Psoas muscle (tissue), 7 donors: ENCODE measurements at regions not wholly inside any gene's neighbourhood (a gene's known extent, or its start where the extent isn't known, plus 50 kb on each side); places are given as distances from the start of the nearest gene placed in this dataset.

Experiments used
- ATAC-seq, 4 donors: fragments of 200-7000 bp; cut with Tn5 transposase; one replicate each; pipeline ENCODE4 v1.9.1; 2020; ENCODE audit warnings: moderate library complexity in 3 of 4, mild to moderate bottlenecking in 2 of 4
- DNase-seq, 2 donors: peaks; one replicate each; pipeline ENCODE4 v3.0.0-alpha.2; 2020
- H3K27ac ChIP-seq: fragments of 200-600 bp; one replicate; pipeline ENCODE4 v1.8.0; 2022
- H3K27me3 ChIP-seq, 3 donors: fragments of 200-600 bp in 1 of 3; one replicate each; pipeline versions ENCODE4 v1.6.1 to v1.8.0; 2013 to 2022; ENCODE audit warnings: low read length in 2 of 3, mild to moderate bottlenecking in 2 of 3, moderate library complexity in 1 of 3; ENCODE audit not compliant: insufficient read depth in 3 of 3
- H3K36me3 ChIP-seq, 2 donors: fragments of 200-600 bp in 1 of 2; one replicate each; pipeline versions ENCODE4 v1.6.1 to v1.8.0; 2013 to 2022; ENCODE audit warnings: low read depth in 1 of 2, mild to moderate bottlenecking in 1 of 2, moderate library complexity in 1 of 2; ENCODE audit not compliant: insufficient read depth in 1 of 2
- H3K4me1 ChIP-seq: fragments of 200-600 bp; one replicate; pipeline ENCODE4 v1.8.0; 2022
- H3K4me3 ChIP-seq: fragments of 200-600 bp; one replicate; pipeline ENCODE4 v1.8.0; 2022; ENCODE audit warnings: mild to moderate bottlenecking
- H3K9me3 ChIP-seq: fragments of 200-600 bp; one replicate; pipeline ENCODE4 v1.8.0; 2022
- WGBS, 3 donors: extraction: QIAGEN DNeasy Blood & Tissue Kit; methylation state at CpG; one replicate each; pipeline versions ENCODE4 v1.1.6 to v1.1.7; 2013; 5-methylcytosine and 5-hydroxymethylcytosine counted together
- intact Hi-C, 2 donors: fragments of 100-400 bp; cut with DNase I; formaldehyde crosslinking; loops; one replicate each; pipeline versions ENCODE4 v1.11.0 to v1.14.2; 2022
- TF ChIP-seq, protein P1 (sequence below): fragments of 200-600 bp; IDR thresholded peaks from one replicate; pipeline ENCODE4 v1.8.0; 2022; ENCODE audit warnings: antibody characterized with exemption
- donor health status: healthy with polysubstance abuse.
- donor health status: DM: no; HTN: no; CAD: no; lungs with moderate emphysema.
- donor health status: Bipolar disorder and iron deficiency.
- donor health status: healthy.
- donor health status: DM: yes; HTN: yes; CAD: no.
- donor health status: DM: no; HTN: no; CAD: no.
- donor health status: DM: yes; HTN: yes; CAD: no.

GRCh38 chr6:97654674-97655073, 371.7 kb upstream of the MMS22L start:
- H3K9me3 ChIP-seq, result no peaks in the 10 kb centered on the region
- no peaks in the 10 kb centered on the region for H3K27me3 ChIP-seq
- 90% methylated on average over 3 of the region's 3 CpGs for WGBS, 3 donors
- intact Hi-C loops, result no loop called here
- H3K4me3 ChIP-seq, result no peak overlapping the region
- TF ChIP-seq, protein P1, sequence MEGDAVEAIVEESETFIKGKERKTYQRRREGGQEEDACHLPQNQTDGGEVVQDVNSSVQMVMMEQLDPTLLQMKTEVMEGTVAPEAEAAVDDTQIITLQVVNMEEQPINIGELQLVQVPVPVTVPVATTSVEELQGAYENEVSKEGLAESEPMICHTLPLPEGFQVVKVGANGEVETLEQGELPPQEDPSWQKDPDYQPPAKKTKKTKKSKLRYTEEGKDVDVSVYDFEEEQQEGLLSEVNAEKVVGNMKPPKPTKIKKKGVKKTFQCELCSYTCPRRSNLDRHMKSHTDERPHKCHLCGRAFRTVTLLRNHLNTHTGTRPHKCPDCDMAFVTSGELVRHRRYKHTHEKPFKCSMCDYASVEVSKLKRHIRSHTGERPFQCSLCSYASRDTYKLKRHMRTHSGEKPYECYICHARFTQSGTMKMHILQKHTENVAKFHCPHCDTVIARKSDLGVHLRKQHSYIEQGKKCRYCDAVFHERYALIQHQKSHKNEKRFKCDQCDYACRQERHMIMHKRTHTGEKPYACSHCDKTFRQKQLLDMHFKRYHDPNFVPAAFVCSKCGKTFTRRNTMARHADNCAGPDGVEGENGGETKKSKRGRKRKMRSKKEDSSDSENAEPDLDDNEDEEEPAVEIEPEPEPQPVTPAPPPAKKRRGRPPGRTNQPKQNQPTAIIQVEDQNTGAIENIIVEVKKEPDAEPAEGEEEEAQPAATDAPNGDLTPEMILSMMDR, result no peak
- DNase-seq (no peak), ATAC-seq (no peak)
- H3K27ac ChIP-seq, result no peak overlapping the region
- H3K36me3 ChIP-seq, result no peaks in the 10 kb centered on the region
- H3K4me1 ChIP-seq, result no peaks in the 10 kb centered on the region

DNA sequence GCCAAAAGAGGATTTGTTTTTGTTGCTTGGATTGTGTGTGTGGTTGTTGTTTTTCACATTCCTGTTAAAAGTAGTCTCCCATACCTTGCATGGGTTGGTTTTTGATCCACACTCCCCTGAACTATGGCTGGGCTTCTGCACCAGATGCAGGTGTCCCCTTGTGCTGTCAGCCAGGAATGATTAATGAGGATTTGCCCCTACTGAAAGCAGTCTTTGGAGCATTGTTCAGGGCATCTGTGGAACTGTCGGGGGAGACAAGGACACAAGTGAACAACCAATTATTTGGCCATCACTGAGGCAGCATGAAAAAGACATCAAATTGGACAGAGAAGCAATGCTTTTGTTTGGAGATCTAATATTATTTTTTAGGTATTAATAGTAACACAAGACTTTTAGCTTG, 373.2 kb upstream of the MMS22L start:
- no peak for DNase-seq
- H3K4me3 ChIP-seq, result no peak overlapping the region
- no peak for ATAC-seq
- H3K27me3 ChIP-seq, result no peaks in the 10 kb centered on the region
- H3K36me3 ChIP-seq, result no peaks in the 10 kb centered on the region
- 48 to 63% (median 53%) methylated on average over 1 of the region's 1 CpG for WGBS, 3 donors
- no peak overlapping the region for H3K27ac ChIP-seq
- H3K9me3 ChIP-seq, result no peaks in the 10 kb centered on the region
- intact Hi-C loops, result no loop called here
- no peaks in the 10 kb centered on the region for H3K4me1 ChIP-seq
- TF ChIP-seq, protein P1, result no peak

GRCh38 chr6:97656706-97657350, 373.8 kb upstream of the MMS22L start:
- Histone ChIP-seq H3K36me3 (no peaks in the 10 kb centered on the region), H3K4me1 (no peaks in the 10 kb centered on the region), H3K27ac (no peak overlapping the region), H3K27me3 (no peaks in the 10 kb centered on the region), H3K9me3 (no peaks in the 10 kb centered on the region), H3K4me3 (no peak overlapping the region)
- ATAC-seq (no peak), DNase-seq (no peak)
- TF ChIP-seq, protein P1, result no peak
- 63 to 67% (median 66%) methylated on average over 8 of the region's 8 CpGs for WGBS, 3 donors
- intact Hi-C loops, result no loop called here

DNA sequence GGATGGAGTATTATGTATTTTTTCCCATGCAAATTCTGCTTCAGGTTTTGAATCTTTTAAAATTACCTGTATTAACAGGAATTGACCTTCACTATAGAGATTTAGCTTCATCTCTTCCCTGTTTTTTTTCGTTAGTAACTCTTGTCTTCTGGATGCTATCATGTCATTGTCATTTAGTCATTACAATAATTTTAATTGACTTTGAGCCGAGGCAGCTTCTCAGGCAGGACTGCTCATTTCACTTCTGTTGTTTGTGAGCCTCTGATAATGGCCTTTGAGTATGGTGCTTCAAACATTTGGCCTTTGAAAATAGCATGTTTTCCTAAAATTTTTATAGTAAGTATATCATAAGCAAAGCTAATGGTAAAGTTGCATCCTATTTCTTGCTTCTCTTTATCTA, 375.1 kb upstream of the MMS22L start:
- no peak overlapping the region for H3K27ac ChIP-seq
- no peaks in the 10 kb centered on the region for H3K27me3 ChIP-seq
- intact Hi-C loops, result no loop called here
- ATAC-seq (no peak), DNase-seq (no peak)
- H3K9me3 ChIP-seq, result no peaks in the 10 kb centered on the region
- no peaks in the 10 kb centered on the region for H3K4me1 ChIP-seq
- 36 to 75% (median 68%) methylated on average over 2 of the region's 2 CpGs for WGBS, 3 donors
- TF ChIP-seq, protein P1, result no peak
- no peak overlapping the region for H3K4me3 ChIP-seq
- H3K36me3 ChIP-seq, result no peaks in the 10 kb centered on the region

- DNase-seq, result no peak
- no peaks in the 10 kb centered on the region for H3K4me1 ChIP-seq
- H3K4me3 ChIP-seq, result no peak overlapping the region
- no peak for ATAC-seq
- TF ChIP-seq, protein P1, result no peak
- intact Hi-C loops, result no loop called here
- H3K27ac ChIP-seq, result no peak overlapping the region
- no peaks in the 10 kb centered on the region for H3K36me3 ChIP-seq
- H3K27me3 ChIP-seq, result no peaks in the 10 kb centered on the region
- H3K9me3 ChIP-seq, result no peaks in the 10 kb centered on the region
Observed at GRCh38 chr6:97663252-97663651, 380.2 kb upstream of the MMS22L start.
